Gastroesophageal sphincter (tissue), 4 donors: ENCODE measurements at regions not wholly inside any gene's neighbourhood (a gene's known extent, or its start where the extent isn't known, plus 50 kb on each side); places are given as distances from the start of the nearest gene placed in this dataset.

Source experiments
- ATAC-seq: fragments of 150-250 bp; one replicate; pipeline ENCODE4 v1.9.1; 2016; ENCODE audit warnings: mild to moderate bottlenecking, moderate library complexity
- H3K27ac ChIP-seq, 4 donors: fragments of 200-600 bp; sonication (generic) in 3 of 4; 1 replicate in 3 of 4; 2 replicates in 1 of 4; pipeline ENCODE4 v1.5.1; 2016 to 2019
- H3K27me3 ChIP-seq: fragments of 200-600 bp; sonication (generic); one replicate; pipeline ENCODE4 v1.5.1; 2019
- H3K36me3 ChIP-seq, 2 donors: fragments of 200-600 bp; sonication (generic); one replicate each; pipeline ENCODE4 v1.5.1; 2019; ENCODE audit warnings: control low read depth in 1 of 2
- H3K4me1 ChIP-seq, 3 donors: fragments of 200-600 bp; sonication (generic); 1 replicate in 2 of 3; 2 replicates in 1 of 3; pipeline ENCODE4 v1.5.1; 2016 to 2019; ENCODE audit warnings: control low read depth in 2 of 3
- H3K4me3 ChIP-seq, 2 donors: fragments of 200-600 bp; sonication (generic); one replicate each; pipeline ENCODE4 v1.5.1; 2019; ENCODE audit warnings: mild to moderate bottlenecking in 1 of 2, moderate library complexity in 1 of 2
- H3K9me3 ChIP-seq, 3 donors: fragments of 200-600 bp; sonication (generic); one replicate each; pipeline ENCODE4 v1.5.1; 2017 to 2019; ENCODE audit warnings: control low read depth in 2 of 3
- EP300 ChIP-seq: sonication (generic); formaldehyde crosslinking; IDR thresholded peaks from one replicate; pipeline ENCODE4 v1.6.1; 2017; ENCODE audit warnings: antibody characterized with exemption, mild to moderate bottlenecking
- POLR2A ChIP-seq, 2 donors: fragments of 450-650 bp; IDR thresholded peaks; one replicate each; pipeline ENCODE4 v1.6.1; 2017; ENCODE audit warnings: antibody characterized with exemption in 2 of 2, mild to moderate bottlenecking in 2 of 2, moderate library complexity in 1 of 2
- POLR2AphosphoS5 ChIP-seq: sonication (generic); formaldehyde crosslinking; IDR thresholded peaks from one replicate; pipeline ENCODE4 v1.6.1; 2017; ENCODE audit warnings: antibody characterized with exemption
- WGBS, 2 donors: methylation state at CpG; one replicate each; pipeline ENCODE4 v1.1.5; 2018; ENCODE audit warnings: low coverage in 1 of 2; 5-methylcytosine and 5-hydroxymethylcytosine counted together
- TF ChIP-seq, protein P1 (sequence below), 4 experiments: fragments of 200-600 bp in 2 of 4; fragments of 450-650 bp in 2 of 4; sonication (generic) in 1 of 4; IDR thresholded peaks; one replicate each; pipeline ENCODE4 v1.5.1; 2017 to 2019; ENCODE audit warnings: antibody characterized with exemption in 4 of 4, mild to moderate bottlenecking in 2 of 4, moderate library complexity in 2 of 4

DNA sequence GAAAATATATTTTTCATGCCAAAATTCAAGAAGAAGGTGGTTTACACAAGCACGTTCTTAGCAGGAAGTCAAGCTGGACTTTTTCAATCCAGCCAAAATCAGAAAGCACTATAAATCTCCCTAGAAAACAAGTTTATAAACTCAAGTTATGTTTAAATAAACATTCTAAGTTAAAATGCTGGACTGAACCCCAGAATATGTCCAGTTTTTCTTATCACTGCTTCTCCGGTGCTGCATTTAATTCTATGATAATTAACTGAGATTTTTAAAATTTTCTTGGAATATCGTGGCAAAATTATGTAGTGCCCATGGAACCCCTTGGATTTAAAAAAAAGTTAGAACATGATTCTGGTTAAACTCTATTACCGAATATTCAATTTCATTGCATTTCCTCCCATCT lies 218.2 kb upstream of the MDFIC2 start:
- peak overlapping the region in 2 of 4 donors; percentile 34 to 67 for H3K27ac ChIP-seq

DNA sequence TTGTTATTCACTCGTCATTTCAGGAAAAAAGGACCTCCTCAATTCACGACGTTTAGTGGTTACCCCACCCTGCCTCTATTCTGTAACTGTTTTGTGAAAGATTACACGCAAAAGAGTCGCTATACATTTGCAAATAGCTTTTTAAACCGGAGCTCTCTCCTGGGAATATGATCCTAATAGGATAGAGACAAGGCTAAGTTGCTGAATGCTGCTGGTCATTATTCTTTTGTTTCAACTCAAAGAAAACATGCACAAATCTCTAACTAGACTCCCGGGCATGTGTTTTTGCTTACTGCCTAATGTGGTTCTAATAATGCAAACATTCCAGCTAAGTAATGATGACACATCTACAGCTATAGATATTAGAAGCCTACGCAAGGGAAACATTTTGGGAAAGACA lies 214.6 kb upstream of the MDFIC2 start:
- H3K4me1 ChIP-seq, result peaks cover 0 to 45% (median 0%) of the 10 kb centered on the region in 3 donors
- no peaks in the 10 kb centered on the region for H3K27me3 ChIP-seq
- TF ChIP-seq EP300 (no peak), POLR2AphosphoS5 (no peak), POLR2A (IDR thresholded peaks at IDR 0.05) (no peak)
- TF ChIP-seq, protein P1, sequence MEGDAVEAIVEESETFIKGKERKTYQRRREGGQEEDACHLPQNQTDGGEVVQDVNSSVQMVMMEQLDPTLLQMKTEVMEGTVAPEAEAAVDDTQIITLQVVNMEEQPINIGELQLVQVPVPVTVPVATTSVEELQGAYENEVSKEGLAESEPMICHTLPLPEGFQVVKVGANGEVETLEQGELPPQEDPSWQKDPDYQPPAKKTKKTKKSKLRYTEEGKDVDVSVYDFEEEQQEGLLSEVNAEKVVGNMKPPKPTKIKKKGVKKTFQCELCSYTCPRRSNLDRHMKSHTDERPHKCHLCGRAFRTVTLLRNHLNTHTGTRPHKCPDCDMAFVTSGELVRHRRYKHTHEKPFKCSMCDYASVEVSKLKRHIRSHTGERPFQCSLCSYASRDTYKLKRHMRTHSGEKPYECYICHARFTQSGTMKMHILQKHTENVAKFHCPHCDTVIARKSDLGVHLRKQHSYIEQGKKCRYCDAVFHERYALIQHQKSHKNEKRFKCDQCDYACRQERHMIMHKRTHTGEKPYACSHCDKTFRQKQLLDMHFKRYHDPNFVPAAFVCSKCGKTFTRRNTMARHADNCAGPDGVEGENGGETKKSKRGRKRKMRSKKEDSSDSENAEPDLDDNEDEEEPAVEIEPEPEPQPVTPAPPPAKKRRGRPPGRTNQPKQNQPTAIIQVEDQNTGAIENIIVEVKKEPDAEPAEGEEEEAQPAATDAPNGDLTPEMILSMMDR (IDR thresholded peaks at IDR 0.05), result no peak
- 37 to 43% methylated on average over 8 of the region's 8 CpGs for WGBS, 2 donors
- H3K4me3 ChIP-seq, result no peak overlapping the region
- H3K36me3 ChIP-seq, result no peaks in the 10 kb centered on the region
- H3K9me3 ChIP-seq, result no peaks in the 10 kb centered on the region
- no peak for ATAC-seq
- peak overlapping the region; percentile 33 to 67 (median 58) for H3K27ac ChIP-seq

More for the DNA sequence above, 218.2 kb upstream of the MDFIC2 start:
- Histone ChIP-seq H3K27me3 (no peaks in the 10 kb centered on the region), H3K9me3 (no peaks in the 10 kb centered on the region), H3K4me1 (peaks cover 0 to 45% (median 0%) of the 10 kb centered on the region in 3 donors), H3K4me3 (no peak overlapping the region), H3K36me3 (no peaks in the 10 kb centered on the region)
- 13 to 15% methylated on average over 4 of the region's 4 CpGs for WGBS, 2 donors
- no peak for ATAC-seq
- no peak for TF ChIP-seq POLR2AphosphoS5
- TF ChIP-seq POLR2A (IDR thresholded peaks at IDR 0.05), result no peak
- TF ChIP-seq, protein P1 (IDR thresholded peaks at IDR 0.05), result no peak
- TF ChIP-seq EP300, result no peak

DNA sequence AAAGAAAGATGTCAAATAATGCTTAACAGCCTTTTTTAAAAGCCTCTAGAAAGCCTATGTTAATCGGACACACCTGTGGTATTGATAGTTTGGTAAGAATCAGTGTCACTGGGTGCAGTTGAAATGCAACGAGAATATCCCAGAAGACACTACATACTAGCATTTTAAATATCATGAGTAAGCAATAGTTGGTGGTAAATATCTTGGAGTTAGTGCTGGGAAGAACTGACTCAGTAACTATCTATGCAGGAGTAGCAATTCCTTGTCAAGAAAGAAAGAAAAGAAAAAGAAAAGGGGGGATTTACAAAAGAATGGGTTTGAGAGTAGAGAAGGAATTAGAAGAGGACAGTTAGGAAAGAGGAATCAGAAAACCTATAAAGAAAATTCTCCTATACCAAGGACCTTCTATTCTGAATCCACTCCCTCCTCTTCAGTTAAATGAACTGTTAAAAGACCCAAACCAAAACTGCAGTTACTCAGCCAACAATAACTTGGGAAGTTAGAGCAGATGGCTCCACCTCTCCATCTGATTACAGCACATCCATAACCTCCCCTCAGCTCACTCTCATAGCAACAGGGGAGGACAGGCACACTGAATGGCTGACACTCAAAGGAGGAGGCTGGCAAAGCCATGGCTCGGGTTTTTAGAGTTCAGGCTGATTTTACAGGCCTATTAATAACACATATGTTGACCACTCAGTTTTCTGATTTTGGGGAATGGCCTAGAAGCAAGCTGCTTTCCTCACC lies 207.6 kb upstream of the MDFIC2 start:
- no peak for TF ChIP-seq POLR2AphosphoS5
- no peak for TF ChIP-seq EP300
- TF ChIP-seq, protein P1 (IDR thresholded peaks at IDR 0.05), result no peak

DNA sequence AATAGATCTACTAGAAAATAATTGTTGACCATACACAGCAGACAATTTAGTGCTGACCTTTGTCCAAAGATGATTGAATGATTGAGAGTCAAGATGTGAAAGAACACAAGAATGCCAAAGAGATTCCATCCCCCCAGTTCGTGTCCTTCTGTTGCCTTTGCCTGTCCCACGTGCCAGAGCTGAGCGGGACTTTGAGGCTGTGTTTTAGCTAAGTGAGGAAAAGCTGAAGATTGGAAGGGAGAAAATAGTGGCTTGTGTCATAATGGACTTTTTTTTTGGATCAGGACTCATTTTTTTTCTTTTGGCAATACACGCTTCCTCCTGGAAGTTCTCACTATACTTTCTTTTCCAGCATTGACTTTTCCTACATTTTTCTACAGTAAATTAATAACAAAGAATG lies 206.6 kb upstream of the MDFIC2 start:
- peaks cover 0 to 25% (median 0%) of the 10 kb centered on the region in 3 donors for H3K4me1 ChIP-seq
- H3K27me3 ChIP-seq, result no peaks in the 10 kb centered on the region
- H3K4me3 ChIP-seq, result no peak overlapping the region
- WGBS, 2 donors, result 51 to 76% methylated on average over 4 of the region's 4 CpGs
- H3K36me3 ChIP-seq, result no peaks in the 10 kb centered on the region
- no peak overlapping the region for H3K27ac ChIP-seq
- TF ChIP-seq, protein P1 (IDR thresholded peaks at IDR 0.05), result no peak
- no peak for TF ChIP-seq POLR2AphosphoS5
- no peak for TF ChIP-seq EP300
- no peak for TF ChIP-seq POLR2A (IDR thresholded peaks at IDR 0.05)
- ATAC-seq, result no peak
- H3K9me3 ChIP-seq, result no peaks in the 10 kb centered on the region

More for the DNA sequence above, 207.6 kb upstream of the MDFIC2 start:
- Histone ChIP-seq H3K27me3 (no peaks in the 10 kb centered on the region), H3K9me3 (no peaks in the 10 kb centered on the region), H3K4me3 (no peak overlapping the region), H3K36me3 (no peaks in the 10 kb centered on the region), H3K4me1 (peaks cover 0 to 25% (median 0%) of the 10 kb centered on the region in 3 donors), H3K27ac (no peak overlapping the region)
- no peak for ATAC-seq
- WGBS, 2 donors, result 82 to 96% methylated on average over 2 to 3 of the region's 3 CpGs

DNA sequence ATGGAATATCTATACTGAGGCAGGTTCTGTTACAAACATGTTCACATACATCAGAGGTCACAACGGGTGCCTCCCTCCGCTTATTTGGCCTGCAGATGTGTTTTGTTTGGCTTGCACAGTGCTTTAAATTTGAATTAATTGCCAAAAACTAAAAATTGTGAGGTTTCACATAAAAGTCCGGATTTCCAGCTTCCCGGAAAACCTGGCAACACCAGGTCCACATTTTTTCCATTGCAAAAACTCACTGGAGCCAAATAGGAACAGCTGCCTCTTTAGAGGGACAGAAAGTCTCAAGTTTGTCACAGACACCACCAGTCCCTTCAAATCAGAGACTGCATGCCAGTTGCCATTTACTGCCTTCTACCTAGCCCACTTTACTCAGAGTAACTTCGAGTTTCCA lies 205.9 kb upstream of the MDFIC2 start:
- H3K27me3 ChIP-seq, result no peaks in the 10 kb centered on the region
- TF ChIP-seq POLR2A (IDR thresholded peaks at IDR 0.05) (no peak), EP300 (no peak), POLR2AphosphoS5 (no peak)
- TF ChIP-seq, protein P1 (IDR thresholded peaks at IDR 0.05), result no peak
- H3K27ac ChIP-seq, result no peak overlapping the region
- H3K4me1 ChIP-seq, result peaks cover 0 to 25% (median 0%) of the 10 kb centered on the region in 3 donors
- H3K9me3 ChIP-seq, result no peaks in the 10 kb centered on the region
- WGBS, 2 donors, result 53 to 60% methylated on average over 5 of the region's 5 CpGs
- no peaks in the 10 kb centered on the region for H3K36me3 ChIP-seq
- no peak for ATAC-seq
- H3K4me3 ChIP-seq, result no peak overlapping the region
